SHP77 (cell line): ENCODE measurements at regions not wholly inside any gene's neighbourhood (a gene's known extent, or its start where the extent isn't known, plus 50 kb on each side); places are given as distances from the start of the nearest gene placed in this dataset.
"Not testable (repeated sequence)": the region's sequence is repeated elsewhere in the genome, so short reads cannot be mapped to it uniquely, and the experiment has no call there.

Experiments
- DNase-seq, 2 experiments: peaks; one replicate each; lab custom pipeline; 2025; lab: John Stamatoyannopoulos, UW

DNA sequence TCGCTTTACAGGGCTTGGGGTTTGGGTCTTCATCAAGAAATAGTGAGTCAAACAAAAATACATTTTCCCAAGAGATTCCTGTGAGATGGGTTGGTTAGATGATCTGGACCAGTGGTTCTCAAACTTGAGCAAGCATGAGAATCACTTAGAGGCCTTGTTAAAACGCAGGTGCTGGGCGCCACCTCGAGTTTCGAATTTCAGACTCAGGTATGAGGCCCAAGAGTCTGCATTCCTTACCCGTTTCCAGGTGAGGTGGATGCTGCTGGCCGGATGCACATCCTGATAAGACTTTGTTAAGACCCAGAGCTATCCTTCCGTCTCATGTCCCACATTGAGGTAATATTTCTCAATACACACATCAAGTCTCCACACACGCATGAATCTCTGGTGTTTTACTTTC lies 707.8 kb upstream of the SALL3 start:
- no peak for DNase-seq

GRCh38 chr18:78273876-78274275 lies 705.7 kb upstream of the SALL3 start:
- no peak for DNase-seq

DNA sequence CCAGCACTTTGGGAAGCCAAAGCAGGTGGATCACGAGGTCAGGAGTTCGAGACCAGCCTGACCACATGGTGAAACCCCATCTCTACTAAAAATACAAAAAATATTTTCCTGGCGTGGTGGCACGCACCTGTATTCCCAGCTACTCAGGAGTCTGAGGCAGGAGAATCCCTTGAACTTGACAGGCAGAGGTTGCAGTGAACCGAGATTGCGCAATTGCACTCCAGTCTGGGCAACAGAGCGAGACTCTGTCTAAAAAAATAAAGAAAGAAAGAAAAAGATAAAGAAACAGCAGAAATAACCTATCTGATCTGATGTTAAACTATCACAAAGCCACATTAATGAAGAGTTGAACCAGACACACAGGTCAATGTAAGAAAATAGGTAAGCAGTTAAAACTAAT lies 696.2 kb upstream of the SALL3 start:
- DNase-seq: not testable (repeated sequence)

DNA sequence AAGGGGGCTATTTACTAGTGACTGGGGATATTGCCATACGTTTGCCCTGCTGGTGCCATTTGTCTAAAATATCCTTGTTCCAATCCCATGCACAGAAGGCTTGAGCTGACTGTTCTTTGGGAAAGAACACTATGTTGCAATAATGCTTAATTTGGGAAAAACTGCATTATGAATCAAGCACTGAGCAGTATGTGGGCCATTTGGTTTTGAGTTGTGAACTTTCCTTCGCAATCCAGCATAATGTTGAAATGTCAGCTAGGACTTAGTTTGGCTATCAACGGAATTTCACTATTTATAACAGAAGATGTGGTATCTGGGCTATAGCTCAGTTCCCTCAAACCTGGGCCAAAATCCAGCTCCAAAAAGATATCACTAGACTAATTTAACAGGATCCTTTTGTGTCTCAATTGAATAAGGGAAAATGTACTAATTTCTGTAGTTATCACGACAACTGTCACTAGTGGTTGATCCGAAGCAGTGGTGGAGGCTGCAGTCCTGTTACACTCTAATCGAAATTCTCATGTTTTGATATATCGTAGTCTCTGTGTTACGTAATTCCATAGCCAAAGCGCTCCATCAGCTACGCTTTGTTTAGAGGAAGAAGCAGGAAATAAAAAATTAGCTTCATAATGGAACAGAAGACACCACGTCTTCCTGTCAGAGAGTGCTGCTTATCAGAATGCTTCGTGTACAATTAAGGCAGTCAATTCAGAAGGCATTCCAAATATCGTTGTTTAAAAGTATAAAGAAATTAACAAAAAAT lies 686.8 kb upstream of the SALL3 start:
- DNase-seq: no peak

DNA sequence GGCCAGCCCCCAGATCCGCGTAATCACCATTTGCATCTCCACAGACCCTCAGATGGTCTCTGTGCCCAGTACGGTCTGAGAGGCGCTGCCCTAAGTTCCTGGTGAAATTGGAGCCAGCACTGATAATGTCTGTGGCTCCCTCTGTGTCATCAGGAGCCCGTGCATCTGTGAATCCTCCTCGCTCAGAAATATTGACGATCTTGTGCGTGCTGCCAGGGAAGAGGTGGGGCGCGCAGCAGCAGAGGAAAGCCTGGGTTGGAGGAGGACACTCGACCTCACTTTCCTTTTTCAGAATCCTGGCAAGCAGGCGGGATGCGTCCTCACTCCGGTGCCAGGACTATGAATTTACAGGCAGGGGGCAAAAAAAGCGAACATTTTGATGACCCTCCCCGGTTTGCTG lies 686.1 kb upstream of the SALL3 start:
- no peak for DNase-seq

GRCh38 chr18:78293940-78294541 lies 685.6 kb upstream of the SALL3 start:
- DNase-seq: no peak

- DNase-seq: no peak
Measured at GRCh38 chr18:78295262-78295661, 684.4 kb upstream of the SALL3 start.

GRCh38 chr18:78296166-78296565 lies 683.5 kb upstream of the SALL3 start:
- no peak for DNase-seq

DNA sequence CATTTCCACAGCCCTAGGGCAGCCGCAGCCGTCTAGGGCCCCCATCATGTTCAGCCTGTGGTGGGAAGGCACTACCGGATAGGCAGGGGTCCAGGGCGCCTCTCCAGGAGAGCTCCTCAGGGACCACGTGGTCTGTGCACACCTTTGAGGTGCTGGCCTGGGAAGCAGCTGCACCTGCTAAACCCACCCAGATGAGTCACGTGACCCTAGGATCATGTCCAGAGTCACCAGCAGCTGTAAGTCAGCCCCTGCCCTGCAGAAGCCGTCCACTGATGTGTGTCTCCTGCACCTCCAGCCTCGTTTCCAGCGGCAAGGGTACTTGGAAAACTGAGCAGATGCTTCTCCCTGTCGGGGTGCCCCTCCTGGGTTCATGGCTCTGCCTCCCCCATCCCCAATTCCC lies 682.6 kb upstream of the SALL3 start:
- DNase-seq: no peak

DNA sequence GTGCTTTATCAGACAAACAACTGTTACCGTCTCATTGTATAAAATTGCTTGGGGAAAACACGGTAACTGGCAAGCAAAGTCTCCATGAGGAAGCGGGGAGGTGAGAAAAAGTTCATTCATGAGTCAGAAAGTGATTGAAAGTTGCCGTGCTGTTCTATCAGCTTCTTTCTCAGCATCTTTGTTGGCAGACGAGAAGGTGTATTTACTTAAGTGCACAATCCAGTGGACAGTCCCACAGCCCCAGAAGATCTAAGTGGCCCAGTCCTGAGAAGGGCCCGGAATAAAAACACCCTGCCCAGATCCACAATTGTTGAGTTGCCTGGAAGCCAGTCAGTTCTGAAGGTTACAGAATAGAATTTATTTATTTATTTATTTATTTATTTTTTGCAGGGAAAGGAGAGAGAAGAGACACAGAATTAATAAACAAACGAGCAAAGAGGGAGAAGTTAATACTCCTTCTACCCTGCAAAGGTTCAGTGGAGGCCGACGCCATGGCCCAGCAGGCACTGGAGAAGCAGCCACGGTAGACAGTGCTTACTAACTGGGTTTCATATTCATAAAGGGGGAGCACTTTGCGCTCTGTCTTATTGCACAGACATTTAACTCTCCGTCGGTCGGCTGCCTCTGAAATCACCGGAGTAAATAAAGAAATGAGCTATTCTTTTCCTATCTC lies 676.0 kb upstream of the SALL3 start:
- no peak for DNase-seq

GRCh38 chr18:78304192-78305164 lies 675.1 kb upstream of the SALL3 start:
- no peak for DNase-seq

GRCh38 chr18:78305789-78306188 lies 673.8 kb upstream of the SALL3 start:
- no peak for DNase-seq

GRCh38 chr18:78309307-78309706 lies 670.3 kb upstream of the SALL3 start:
- no peak for DNase-seq

- DNase-seq: no peak
Measured at GRCh38 chr18:78309924-78310323, 669.7 kb upstream of the SALL3 start.

DNA sequence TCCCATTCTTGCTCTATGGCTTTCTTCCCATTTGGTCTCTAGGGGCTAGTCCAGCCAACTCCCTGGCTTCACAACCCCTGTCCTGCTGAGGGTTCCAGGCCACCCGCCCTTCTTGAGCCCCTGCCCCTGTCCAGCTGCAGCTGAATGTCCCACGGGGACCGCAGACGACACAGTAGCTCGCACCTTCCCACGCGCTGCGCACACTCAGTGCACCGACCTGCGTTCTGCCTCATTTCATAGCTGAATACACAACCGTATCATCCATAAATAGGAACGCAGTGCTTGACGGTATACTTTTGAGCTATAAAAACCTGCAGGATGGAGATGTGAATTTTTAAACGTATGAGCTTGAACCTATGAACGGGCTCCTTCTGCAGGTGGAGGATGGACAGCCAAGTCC lies 660.4 kb upstream of the SALL3 start:
- no peak for DNase-seq

- no peak for DNase-seq
Measured at GRCh38 chr18:78319961-78320360, 659.7 kb upstream of the SALL3 start.

GRCh38 chr18:78321402-78321801 lies 658.2 kb upstream of the SALL3 start:
- no peak for DNase-seq

- no peak for DNase-seq
Measured at GRCh38 chr18:78323453-78324197, 656.0 kb upstream of the SALL3 start.

DNA sequence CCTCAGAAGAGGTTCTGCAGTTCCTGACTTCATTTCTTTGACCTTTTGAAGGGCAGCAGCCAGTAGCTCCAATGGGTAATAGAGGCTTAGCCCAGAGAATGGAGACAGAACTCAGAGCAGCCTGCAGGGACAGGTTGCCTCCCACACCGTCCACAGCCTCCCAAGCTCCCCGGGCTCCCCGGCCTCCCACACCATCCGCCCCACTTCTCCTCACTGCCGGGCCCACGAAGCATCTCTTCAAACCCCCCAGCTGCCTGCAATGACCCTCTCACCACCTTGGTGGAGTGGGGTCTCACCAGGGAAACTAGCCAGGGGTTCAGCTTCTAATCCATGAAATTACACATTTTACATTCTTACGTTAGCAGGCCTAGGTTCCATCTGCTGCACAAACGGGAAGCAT lies 652.0 kb upstream of the SALL3 start:
- no peak for DNase-seq

DNA sequence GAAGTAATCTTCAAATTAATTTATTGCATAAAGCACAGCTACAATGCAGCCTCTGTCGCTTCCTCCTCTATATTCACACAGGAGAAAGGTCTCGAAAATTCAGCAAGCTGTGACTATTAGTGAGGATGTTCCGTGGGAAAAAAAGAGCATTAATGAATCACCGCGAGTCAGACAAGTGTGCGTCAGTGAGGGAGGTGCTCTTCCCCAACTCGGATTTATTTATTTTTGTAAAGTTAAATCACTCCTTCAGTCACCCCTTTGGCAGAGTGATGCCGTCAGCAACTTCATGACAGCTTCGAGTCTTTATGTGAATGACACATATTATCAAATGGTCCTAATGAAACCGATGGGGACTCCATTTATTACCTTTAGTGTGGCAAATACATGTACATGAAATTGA lies 648.9 kb upstream of the SALL3 start:
- no peak for DNase-seq

DNA sequence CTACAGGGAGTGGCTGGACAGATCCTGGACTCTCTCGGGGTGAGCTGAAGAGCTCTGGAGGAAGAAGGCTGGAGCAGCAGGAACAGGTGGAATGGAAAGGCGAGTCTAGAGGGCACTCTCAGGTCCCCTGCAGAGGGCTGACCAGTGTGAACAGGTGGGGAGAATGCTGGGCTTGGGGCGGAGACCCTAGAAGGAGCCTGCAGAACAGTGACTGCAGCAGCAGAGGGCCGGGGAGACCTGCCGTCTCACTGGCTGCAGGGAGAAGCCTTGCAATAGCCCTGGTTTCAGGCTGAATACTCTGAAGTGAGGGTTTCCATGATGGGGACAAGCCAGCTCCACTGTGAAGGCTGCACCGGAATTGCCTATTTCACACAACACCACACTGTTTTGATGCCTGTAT lies 626.7 kb upstream of the SALL3 start:
- no peak for DNase-seq

DNA sequence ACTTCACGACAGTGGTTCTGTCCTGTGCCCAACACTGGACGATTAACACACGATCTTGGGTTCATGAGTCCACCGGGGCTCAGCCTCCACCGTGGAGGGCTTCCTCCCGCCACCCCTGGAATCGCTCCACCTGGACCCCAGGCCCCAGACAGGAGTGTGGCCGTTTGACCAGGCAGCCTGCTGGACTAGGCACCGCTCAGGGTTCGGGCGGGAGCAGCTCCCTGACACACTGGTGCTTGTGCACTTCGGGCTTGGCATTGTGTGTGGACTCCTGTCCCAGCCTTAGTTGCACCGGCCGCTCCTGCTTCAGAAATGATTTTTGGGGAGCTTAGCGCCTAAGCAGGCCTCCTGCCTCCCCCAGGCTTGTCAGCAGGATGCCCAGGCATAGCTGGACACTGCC lies 617.4 kb upstream of the SALL3 start:
- DNase-seq: no peak
